HG03095 (cell line): ENCODE measurements at regions not wholly inside any gene's neighbourhood (a gene's known extent, or its start where the extent isn't known, plus 50 kb on each side); places are given as distances from the start of the nearest gene placed in this dataset.

Source experiments
- ATAC-seq: cut with Tn5 transposase; IDR thresholded peaks from one replicate; pipeline ENCODE4 v1.9.1; 2021; ENCODE audit warnings: moderate library complexity; ENCODE audit not compliant: unreplicated experiment

DNA sequence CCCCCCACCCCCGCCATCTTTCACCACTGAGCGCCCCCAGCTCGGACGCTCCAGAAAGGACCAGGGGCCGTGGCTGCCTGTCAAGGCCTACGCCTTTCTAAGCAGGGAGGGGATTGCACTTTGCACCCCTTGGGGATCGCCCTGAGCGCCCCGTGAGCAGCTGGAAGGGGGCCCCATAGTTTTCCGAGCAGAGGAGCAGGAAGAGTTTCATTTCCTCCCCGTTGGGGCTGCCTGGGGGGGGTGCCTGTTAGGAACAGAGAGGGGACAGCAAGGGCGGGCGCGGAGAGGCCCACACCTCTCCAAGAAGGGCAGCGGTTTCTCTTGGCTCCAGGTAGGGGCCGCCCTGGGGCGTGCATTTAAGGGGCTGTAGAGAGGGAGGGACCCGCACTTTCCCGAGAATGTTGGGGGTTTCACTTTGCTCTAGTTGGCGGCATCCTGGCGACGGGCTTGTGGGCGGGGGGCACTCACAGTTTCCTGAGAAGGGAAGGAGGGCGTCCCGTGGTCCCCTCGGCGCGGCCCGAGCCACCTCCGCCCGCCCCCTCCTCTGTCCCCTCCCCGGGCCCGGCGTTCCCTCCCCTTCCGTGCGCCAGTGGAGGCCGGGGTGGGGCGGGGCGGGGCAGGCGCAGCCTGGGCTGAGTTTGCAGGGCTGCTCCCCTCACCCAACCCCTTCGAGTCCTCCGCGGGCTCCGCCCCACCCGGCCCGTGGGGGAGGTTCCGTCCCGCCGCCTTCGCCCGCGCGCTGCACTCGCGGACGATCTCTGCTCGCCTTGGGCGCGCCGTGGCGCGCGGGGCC is 82.3 kb upstream of the CD99 start:
- peak; percentile 91 for ATAC-seq

- ATAC-seq = no peak
Observed at GRCh38 chrX:2607113-2607512, 84.0 kb upstream of the CD99 start.

DNA sequence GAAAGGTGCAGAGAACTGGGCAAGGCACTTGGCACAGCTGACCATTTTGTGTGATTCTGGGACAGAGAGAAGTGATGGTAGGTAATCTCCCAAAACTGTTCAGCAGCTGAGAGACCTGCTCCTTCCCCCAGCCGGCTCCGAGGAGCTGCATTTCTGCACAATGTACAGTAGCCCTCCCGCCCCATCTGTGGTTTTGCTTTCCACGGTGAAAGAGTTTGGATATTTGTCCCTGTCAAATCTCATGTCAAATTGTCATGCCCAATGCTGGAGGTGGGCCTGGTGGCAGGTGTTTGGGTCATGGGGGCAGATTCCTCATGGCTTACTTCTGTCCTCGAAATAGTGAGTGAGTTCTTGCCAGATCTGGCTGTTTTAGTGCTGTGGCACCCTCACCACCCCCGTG is 90.5 kb upstream of the CD99 start:
- ATAC-seq = no peak

DNA sequence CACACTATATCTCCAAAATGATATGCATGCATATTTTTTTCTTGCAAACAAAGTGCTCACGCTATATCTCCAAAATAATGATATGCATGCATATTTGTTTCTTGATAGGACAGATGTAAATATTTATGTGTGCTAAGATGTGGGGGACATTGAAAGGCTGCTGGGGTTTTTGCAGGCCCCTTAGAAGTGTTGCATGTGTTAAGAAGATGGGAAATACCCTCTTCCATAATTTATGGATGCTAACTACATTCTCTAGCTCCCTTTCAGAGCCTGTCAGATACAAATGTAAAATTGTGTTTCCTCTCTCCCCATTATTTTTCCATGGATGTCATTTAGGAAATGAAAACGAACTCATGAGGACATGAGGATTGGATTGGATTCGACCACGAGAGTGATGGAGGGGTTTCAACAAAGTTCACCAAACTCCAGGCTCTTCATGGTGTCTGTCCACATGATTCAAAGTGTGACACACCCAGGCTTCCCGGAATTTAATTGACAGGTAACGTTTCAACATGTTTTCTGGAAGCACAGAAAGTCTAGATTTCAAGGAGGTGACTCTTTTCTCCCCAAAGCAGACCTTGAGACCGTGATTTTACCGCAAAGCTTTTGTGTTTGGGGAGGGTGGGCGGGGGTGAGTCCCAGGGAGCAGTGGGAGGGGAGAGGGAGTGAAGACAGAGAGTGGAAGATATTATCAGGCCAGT is 94.4 kb upstream of the CD99 start:
- no peak for ATAC-seq

DNA sequence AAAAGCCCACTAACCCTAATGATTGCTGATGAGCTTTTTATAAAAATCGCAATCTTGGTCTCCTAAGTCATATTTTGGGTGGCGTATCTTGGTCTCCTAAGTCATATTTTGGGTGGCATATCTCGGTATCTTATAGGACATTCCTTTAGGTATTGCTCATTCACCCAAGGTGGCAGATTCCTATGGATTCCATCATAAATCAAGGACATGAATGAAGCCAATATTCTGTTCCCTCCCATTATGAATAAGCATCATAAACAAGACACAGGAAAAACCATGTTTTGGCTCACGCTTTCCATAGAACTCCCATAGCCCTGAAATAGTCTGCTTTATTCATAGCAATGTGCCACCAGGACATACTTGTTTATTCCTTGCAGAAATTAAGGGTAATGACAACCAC is 95.0 kb upstream of the CD99 start:
- ATAC-seq = no peak

GRCh38 chrX:2595258-2595657 is 94.5 kb upstream of the DHRSX start:
- ATAC-seq = no peak

DNA sequence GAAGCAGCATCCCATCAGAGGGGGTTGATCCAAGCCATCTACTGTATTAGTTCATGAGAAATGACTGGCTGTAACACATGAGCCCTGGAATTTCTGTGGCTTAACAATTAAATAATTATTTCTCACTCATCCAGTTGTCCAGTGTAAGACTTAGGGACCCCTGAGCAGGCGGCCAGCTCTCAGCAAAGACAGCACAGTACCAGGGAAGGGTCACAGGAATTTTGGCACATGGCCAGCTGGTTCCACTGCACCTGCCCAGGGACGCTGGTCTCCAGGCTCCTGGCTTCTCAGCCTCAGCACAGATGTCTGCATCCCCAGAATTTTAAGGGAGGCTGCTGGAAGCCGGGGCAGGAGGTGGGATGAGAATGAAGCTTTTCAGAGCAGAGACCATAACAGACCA is 93.7 kb upstream of the DHRSX start:
- no peak for ATAC-seq

DNA sequence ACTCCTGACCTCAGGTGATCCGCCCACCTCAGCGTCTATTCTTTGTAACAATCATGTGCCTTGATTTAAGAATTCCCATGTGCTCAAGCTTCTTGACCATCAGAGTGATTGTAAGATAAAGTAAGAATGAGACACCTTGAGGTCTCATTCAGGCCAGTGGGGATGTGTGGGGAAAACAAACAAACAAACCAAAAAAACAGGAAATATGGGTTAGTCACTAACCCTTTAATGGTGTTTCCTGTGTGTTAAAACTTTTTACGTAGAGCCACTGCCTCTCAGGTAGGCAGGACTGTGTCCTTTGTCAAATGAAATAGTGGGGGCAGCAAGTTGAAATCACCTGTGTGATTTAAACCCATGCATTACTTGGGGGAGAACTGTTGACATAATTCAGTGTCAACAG is 91.5 kb upstream of the DHRSX start:
- no peak for ATAC-seq

- no peak for ATAC-seq
Observed at GRCh38 chrX:2589186-2590020, 88.6 kb upstream of the DHRSX start.

GRCh38 chrX:2588049-2588448 is 87.3 kb upstream of the DHRSX start:
- no peak for ATAC-seq

- no peak for ATAC-seq
Observed at GRCh38 chrX:2587146-2587545, 86.4 kb upstream of the DHRSX start.

GRCh38 chrX:2585158-2585470 is 84.3 kb upstream of the DHRSX start:
- ATAC-seq = no peak

DNA sequence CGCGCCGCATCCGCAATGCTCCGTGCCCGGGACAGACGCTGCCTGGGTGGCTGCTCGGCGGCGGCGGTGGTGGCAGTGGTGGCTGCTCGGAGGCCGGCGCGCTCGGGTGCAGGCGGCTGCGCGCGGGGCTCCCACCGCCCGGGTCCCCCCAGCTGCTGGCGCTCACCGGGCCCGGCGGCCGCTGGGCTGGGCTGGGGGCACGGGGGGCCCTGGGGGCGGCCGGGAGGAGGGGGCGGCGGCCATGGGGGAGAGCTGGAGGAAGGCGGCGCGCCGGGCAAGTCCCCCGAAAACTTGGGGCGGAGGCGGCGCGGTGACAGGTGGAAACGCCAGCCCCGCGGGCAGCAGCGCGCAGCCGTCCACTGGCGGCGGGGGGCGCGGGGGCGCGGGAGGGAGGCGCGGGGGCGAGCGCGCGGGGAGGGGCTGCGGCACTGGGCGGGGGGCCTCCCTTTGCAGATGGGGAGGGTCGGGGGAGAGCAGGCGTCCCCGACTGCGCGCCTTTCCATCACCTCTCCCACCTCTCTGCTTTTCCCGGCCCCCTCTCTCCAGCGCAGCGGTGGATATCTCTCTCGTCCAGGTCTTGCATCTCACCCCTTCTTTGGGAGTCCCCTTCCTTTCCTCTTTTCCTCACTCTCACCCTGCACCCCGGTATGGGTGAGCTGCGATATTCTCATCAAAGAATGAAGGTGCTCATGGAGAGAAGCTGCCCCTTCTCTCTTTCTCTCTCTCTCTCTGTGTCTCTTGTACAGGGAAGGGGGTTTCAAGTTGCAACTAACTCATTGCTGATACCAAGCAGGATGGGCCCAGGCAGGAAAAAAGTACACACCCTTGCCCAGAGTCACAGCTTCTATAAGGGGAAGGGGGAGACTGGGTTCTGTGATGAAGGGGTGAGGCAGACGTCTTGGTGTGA is 83.7 kb upstream of the DHRSX start:
- no peak for ATAC-seq

GRCh38 chrX:2583194-2584162 is 82.7 kb upstream of the DHRSX start:
- ATAC-seq = no peak

GRCh38 chrX:2582667-2583066 is 81.9 kb upstream of the DHRSX start:
- ATAC-seq = no peak

DNA sequence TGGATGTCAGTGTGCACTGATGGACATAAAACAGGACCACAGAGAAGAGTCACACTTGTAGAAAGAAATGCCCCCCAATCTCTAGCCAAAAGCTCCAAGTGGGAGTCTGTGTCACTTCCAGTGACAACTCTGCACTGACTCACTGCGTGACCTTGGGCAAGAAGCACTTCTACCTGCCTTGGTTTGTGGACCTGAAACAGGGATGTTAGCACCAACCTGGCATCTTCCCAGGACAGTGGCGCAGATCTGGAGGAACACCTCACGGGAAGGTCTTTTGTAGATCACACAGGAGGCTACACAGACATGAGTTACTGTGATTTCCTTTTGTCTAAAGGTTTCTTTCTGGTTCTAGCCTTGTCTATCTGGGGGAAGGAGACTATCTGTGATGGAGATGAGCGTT is 80.5 kb upstream of the DHRSX start:
- ATAC-seq = no peak

DNA sequence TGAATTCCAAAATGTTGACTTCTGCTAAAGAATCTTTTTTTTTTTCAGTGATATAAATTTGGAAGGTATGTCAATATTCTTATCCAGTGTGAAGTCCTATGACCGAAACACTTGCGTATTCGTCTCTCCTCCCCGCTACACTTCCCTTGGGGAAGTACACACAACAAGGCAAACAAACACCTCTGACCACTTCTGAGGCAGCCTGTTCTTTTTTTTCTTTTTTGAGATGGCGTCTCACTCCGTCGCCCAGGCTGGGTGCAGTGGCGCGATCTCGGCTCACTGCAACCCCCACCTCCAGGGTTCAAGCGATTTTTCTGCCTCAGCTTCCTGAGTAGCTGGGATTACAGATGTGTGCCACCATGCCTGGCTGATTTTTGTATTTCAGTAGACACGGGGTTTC is 78.1 kb upstream of the DHRSX start:
- ATAC-seq = no peak

DNA sequence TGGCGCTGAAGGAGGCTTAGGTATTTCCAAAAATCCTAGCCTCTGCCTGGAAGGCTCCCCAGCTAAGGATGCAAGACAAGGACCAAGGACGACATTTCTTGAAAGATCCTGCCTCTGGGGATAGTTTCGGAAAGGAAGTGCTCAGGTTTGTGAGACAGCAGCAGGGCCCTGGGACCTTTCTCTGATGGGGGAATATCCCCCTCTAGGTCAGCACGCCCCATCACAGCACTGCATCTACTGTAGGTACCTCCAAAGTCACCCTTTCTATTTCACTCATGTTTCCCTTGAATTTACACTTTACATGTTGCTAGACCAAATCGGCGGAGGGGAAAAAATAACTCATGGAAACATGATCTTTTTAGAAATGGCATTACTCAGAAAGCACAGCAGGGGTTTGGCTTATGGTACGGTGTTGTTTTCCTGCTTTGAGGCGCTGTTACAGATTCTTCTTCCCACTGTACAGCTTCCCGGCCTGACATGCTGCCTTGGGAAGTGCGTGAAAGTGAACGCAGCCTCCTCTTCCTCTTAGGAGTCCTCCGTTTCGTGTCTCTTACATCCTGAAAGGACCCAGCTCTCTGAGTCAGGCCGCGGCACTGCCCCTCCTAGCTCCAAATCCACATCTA is 77.2 kb upstream of the DHRSX start:
- no peak for ATAC-seq

- ATAC-seq = no peak
Observed at GRCh38 chrX:2576793-2577192, 76.0 kb upstream of the DHRSX start.
